OCI-LY7 (cell line): ENCODE measurements at regions not wholly inside any gene's neighbourhood (a gene's known extent, or its start where the extent isn't known, plus 50 kb on each side); places are given as distances from the start of the nearest gene placed in this dataset.

Experiments used
- BruUV-seq: library from RNA; stranded (reverse); fragments of 400-500 nt; replicated peaks from 2 replicates; lab custom pipeline; 2021; lab: Mats Ljungman, UMichigan
- CTCF ChIA-PET: fragments of 300-600 bp; sonication (Branson Sonifier 250); formaldehyde crosslinking; loops from one replicate; lab custom pipeline; 2022; ENCODE audit warnings: antibody characterized with exemption; ENCODE audit not compliant: unreplicated experiment; lab: Charles Lee
- POLR2A ChIA-PET: fragments of 300-600 bp; sonication (Branson Sonifier 250); formaldehyde crosslinking; loops from one replicate; lab custom pipeline; 2022; ENCODE audit warnings: antibody characterized with exemption; lab: Charles Lee
- DNase-seq: peaks from one replicate; pipeline ENCODE4 v3.0.0-alpha.2; 2015; ENCODE audit warnings: low spot score
- H2AFZ ChIP-seq: fragments of 200-600 bp; sonication (generic), shearing (Covaris generic); 2 replicates; pipeline ENCODE4 v1.6.1; 2014; ENCODE audit warnings: mild to moderate bottlenecking, antibody characterized with exemption, low read length, moderate library complexity
- H3K27ac ChIP-seq: fragments of 200-600 bp; sonication (generic); 2 replicates; pipeline ENCODE4 v1.5.1; 2014; ENCODE audit warnings: mixed run types, low read depth, mild to moderate bottlenecking, moderate library complexity, low read length, inconsistent platforms; ENCODE audit not compliant: poor library complexity, severe bottlenecking
- H3K36me3 ChIP-seq: fragments of 200-600 bp; sonication (generic); 2 replicates; pipeline ENCODE4 v1.6.1; 2014; ENCODE audit warnings: mild to moderate bottlenecking, antibody characterized with exemption, low read length, moderate library complexity, mixed read lengths; ENCODE audit not compliant: insufficient read depth
- H3K4me1 ChIP-seq: fragments of 200-600 bp; sonication (generic); 2 replicates; pipeline ENCODE4 v1.5.1; 2014; ENCODE audit warnings: mild to moderate bottlenecking, low read length; ENCODE audit not compliant: insufficient read depth, poor library complexity, severe bottlenecking
- H3K4me2 ChIP-seq: fragments of 200-600 bp; sonication (generic); 2 replicates; pipeline ENCODE4 v1.6.1; 2014; ENCODE audit warnings: mild to moderate bottlenecking, low read length
- H3K4me3 ChIP-seq: fragments of 200-600 bp; sonication (generic); 2 replicates; pipeline ENCODE4 v1.5.1; 2014; ENCODE audit warnings: mild to moderate bottlenecking, low read depth, low read length; ENCODE audit not compliant: poor library complexity, severe bottlenecking
- H3K79me2 ChIP-seq: fragments of 200-600 bp; sonication (generic); 2 replicates; pipeline ENCODE4 v1.6.1; 2016; ENCODE audit warnings: low read depth, mild to moderate bottlenecking, low read length, moderate library complexity, mixed read lengths; ENCODE audit not compliant: insufficient read depth
- H3K9me2 ChIP-seq: fragments of 200-600 bp; sonication (generic); 2 replicates; pipeline ENCODE4 v1.6.1; 2016; ENCODE audit warnings: mild to moderate bottlenecking, low read length, mixed read lengths; ENCODE audit not compliant: insufficient read depth
- H3K9me3 ChIP-seq: fragments of 200-600 bp; sonication (generic); 2 replicates; pipeline ENCODE4 v1.6.1; 2014; ENCODE audit warnings: mild to moderate bottlenecking, mixed run types, low read length, mixed read lengths
- H4K20me1 ChIP-seq: fragments of 200-600 bp; sonication (generic); 2 replicates; pipeline ENCODE4 v1.6.1; 2014; ENCODE audit warnings: mild to moderate bottlenecking, antibody characterized with exemption, low read length, moderate library complexity, mixed read lengths; ENCODE audit not compliant: insufficient read depth
- CTCF ChIP-seq: fragments of 200-600 bp; sonication (generic); conservative IDR thresholded peaks from 2 replicates; pipeline ENCODE4 v1.5.1; 2014; ENCODE audit warnings: mild to moderate bottlenecking, antibody characterized with exemption, low read length, moderate library complexity, mixed read lengths
- EZH2phosphoT487 ChIP-seq: fragments of 200-600 bp; sonication (generic); IDR thresholded peaks from 2 replicates; pipeline ENCODE4 v1.6.1; 2018; ENCODE audit warnings: low read depth, borderline replicate concordance, mild to moderate bottlenecking, mixed run types, antibody characterized with exemption, low read length, moderate library complexity, mixed read lengths
- intact Hi-C: fragments of 100-400 bp; cut with micrococcal nuclease; formaldehyde crosslinking; loops from one replicate; pipeline ENCODE4 v1.10.0; 2022; ENCODE audit not compliant: unreplicated experiment

GRCh38 chr9:22214497-22215031, 205.5 kb upstream of the CDKN2B start:
- no peak overlapping the region for H2AFZ ChIP-seq
- H3K9me3 ChIP-seq = no peaks in the 10 kb centered on the region
- BruUV-seq = no TSS peak
- no peaks in the 10 kb centered on the region for H4K20me1 ChIP-seq
- H3K27ac ChIP-seq = no peak overlapping the region
- H3K9me2 ChIP-seq = no peaks in the 10 kb centered on the region; the same call in 1 of the 2 replicates
- ChIA-PET CTCF (no interaction called here), POLR2A (interaction anchor here (0.5 to 1.2 kb wide), 3 partner anchors 12 to 207 kb away, joined by 3 read pairs; no protein-coding TSS in a partner anchor)
- TF ChIP-seq EZH2phosphoT487 = no peak
- no peak for TF ChIP-seq CTCF
- H3K4me3 ChIP-seq = no peak overlapping the region
- intact Hi-C loops = no loop called here
- DNase-seq = no peak
- H3K4me2 ChIP-seq = no peak overlapping the region
- H3K79me2 ChIP-seq = no peaks in the 10 kb centered on the region
- no peaks in the 10 kb centered on the region for H3K36me3 ChIP-seq
- H3K4me1 ChIP-seq = no peaks in the 10 kb centered on the region

GRCh38 chr9:22215521-22215920, 206.4 kb upstream of the CDKN2B start:
- no peaks in the 10 kb centered on the region for H3K4me1 ChIP-seq
- no peaks in the 10 kb centered on the region for H3K79me2 ChIP-seq
- no peak overlapping the region for H3K4me3 ChIP-seq
- no peaks in the 10 kb centered on the region for H4K20me1 ChIP-seq
- no peak for TF ChIP-seq EZH2phosphoT487
- no peak for TF ChIP-seq CTCF
- POLR2A ChIA-PET = interaction anchor here (1.1 kb wide), 1 partner anchor 13 kb away, joined by 3 read pairs; no protein-coding TSS in a partner anchor
- no peaks in the 10 kb centered on the region for H3K9me3 ChIP-seq
- no peaks in the 10 kb centered on the region for H3K36me3 ChIP-seq
- intact Hi-C loops = no loop called here
- BruUV-seq = no TSS peak
- no peak for DNase-seq
- H3K4me2 ChIP-seq = no peak overlapping the region
- CTCF ChIA-PET = no interaction called here
- H2AFZ ChIP-seq = no peak overlapping the region
- no peak overlapping the region for H3K27ac ChIP-seq
- H3K9me2 ChIP-seq = no peaks in the 10 kb centered on the region; the same call in 1 of the 2 replicates

- intact Hi-C loops = no loop called here
- H2AFZ ChIP-seq = no peak overlapping the region
- no TSS peak for BruUV-seq
- H3K4me1 ChIP-seq = no peaks in the 10 kb centered on the region
- no peaks in the 10 kb centered on the region for H3K9me3 ChIP-seq
- no peak overlapping the region for H3K4me3 ChIP-seq
- ChIA-PET POLR2A (no interaction called here), CTCF (no interaction called here)
- H3K36me3 ChIP-seq = no peaks in the 10 kb centered on the region
- no peak overlapping the region for H3K27ac ChIP-seq
- H3K79me2 ChIP-seq = no peaks in the 10 kb centered on the region
- DNase-seq = no peak
- H4K20me1 ChIP-seq = no peaks in the 10 kb centered on the region
- no peaks in the 10 kb centered on the region; the same call in 1 of the 2 replicates for H3K9me2 ChIP-seq
- no peak overlapping the region for H3K4me2 ChIP-seq
- TF ChIP-seq EZH2phosphoT487 (no peak), CTCF (no peak)
These were observed 207.6 kb upstream of the CDKN2B start for GRCh38 chr9:22216730-22217172.
